Naive thymus-derived CD8-positive, alpha-beta T cell (primary cell): ENCODE measurements at regions not wholly inside any gene's neighbourhood (a gene's known extent, or its start where the extent isn't known, plus 50 kb on each side); places are given as distances from the start of the nearest gene placed in this dataset.

ENCODE experiments used
- ATAC-seq, 2 donors: fragments of 150-1000 bp; cut with Tn5 transposase in 1 of 2; sonication (Bioruptor Pico), chemical (Tn5 transposase) in 1 of 2; 1 replicate in 1 of 2; 2 replicates in 1 of 2; pipeline ENCODE4 v1.10.0; 2021; ENCODE audit warnings: mild to moderate bottlenecking in 2 of 2, moderate library complexity in 2 of 2
- POLR2A ChIA-PET: fragments of 350-600 bp; sonication (Branson Sonifier 250); formaldehyde crosslinking; loops from one replicate; lab custom pipeline; 2021; ENCODE audit warnings: antibody characterized with exemption; lab: Charles Lee
- DNase-seq, 10 donors: peaks; one replicate each; pipeline versions ENCODE4 v3.0.0 to v3.0.0-alpha.2; 2020 to 2022
- H3K27ac Mint-ChIP-seq, 10 donors: one replicate each; pipeline ENCODE4 v1.8.0; 2020 to 2022; ENCODE audit warnings: mild to moderate bottlenecking in 10 of 10, mixed read lengths in 10 of 10, moderate library complexity in 4 of 10, inconsistent platforms in 1 of 10
- H3K27me3 Mint-ChIP-seq, 5 donors: one replicate each; pipeline ENCODE4 v1.8.0; 2021 to 2022; ENCODE audit warnings: mixed read lengths in 5 of 5
- H3K36me3 Mint-ChIP-seq, 3 donors: one replicate each; pipeline ENCODE4 v1.8.0; 2020 to 2022; ENCODE audit warnings: mixed read lengths in 3 of 3, mild to moderate bottlenecking in 2 of 3, inconsistent platforms in 1 of 3
- H3K4me1 Mint-ChIP-seq, 4 donors: one replicate each; pipeline ENCODE4 v1.8.0; 2021 to 2022; ENCODE audit warnings: mixed read lengths in 4 of 4
- H3K4me3 Mint-ChIP-seq, 10 donors: one replicate each; pipeline ENCODE4 v1.8.0; 2020 to 2022; ENCODE audit warnings: mild to moderate bottlenecking in 10 of 10, mixed read lengths in 10 of 10, moderate library complexity in 6 of 10, inconsistent platforms in 1 of 10
- H3K9me3 Mint-ChIP-seq, 9 donors: one replicate each; pipeline ENCODE4 v1.8.0; 2020 to 2022; ENCODE audit warnings: mixed read lengths in 9 of 9, mild to moderate bottlenecking in 3 of 9, inconsistent platforms in 1 of 9, moderate library complexity in 1 of 9

DNA sequence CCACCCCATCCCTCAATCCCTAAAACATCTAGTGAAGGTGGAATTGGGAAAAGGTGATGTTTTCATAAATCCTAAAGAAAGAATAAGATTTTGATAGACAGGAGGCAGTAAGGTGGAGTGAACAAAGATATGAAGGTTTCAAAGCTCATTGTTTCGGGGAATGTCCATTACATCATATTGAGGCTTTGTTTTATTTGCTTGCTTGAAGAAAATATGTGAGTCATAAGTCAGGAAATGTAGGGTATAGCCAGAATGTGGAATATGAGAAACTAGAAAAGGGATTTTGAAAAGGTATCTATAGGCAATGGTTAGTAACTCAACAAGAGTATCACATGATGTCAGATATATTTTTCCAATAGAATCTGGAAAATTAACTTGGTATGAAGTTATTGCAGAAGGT is 1178.5 kb upstream of the ACVR2A start:
- Mint-ChIP-seq H3K4me1 (no peaks in the 10 kb centered on the region), H3K36me3 (no peaks in the 10 kb centered on the region), H3K27ac (no peak overlapping the region), H3K9me3 (peaks cover 0 to 3% (median 0%) of the 10 kb centered on the region in 9 donors), H3K27me3 (no peaks in the 10 kb centered on the region), H3K4me3 (no peak overlapping the region)
- no peak for ATAC-seq
- POLR2A ChIA-PET, result no interaction called here
- DNase-seq, result no peak

DNA sequence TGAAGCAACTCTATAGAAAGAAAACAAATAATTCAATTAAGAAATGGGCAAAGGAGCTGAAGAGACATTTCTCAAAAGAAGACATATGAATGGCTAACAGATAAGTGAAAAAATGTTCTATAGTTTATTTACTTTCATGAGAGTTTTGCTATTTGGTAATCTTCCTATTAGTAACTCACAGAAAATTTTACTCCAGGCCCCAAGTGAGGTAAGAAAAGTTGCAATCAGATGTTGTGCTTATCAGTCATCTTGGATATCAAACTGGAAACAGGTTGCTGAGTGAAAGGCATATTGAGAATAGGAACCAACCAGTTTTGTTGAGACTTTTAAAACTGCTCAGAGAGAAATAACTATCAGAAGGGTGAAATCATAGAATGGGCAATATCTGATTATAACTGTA is 1179.0 kb upstream of the ACVR2A start:
- no peak overlapping the region for H3K4me3 Mint-ChIP-seq
- DNase-seq, result no peak
- H3K36me3 Mint-ChIP-seq, result no peaks in the 10 kb centered on the region
- H3K27ac Mint-ChIP-seq, result no peak overlapping the region
- ATAC-seq, result no peak
- H3K4me1 Mint-ChIP-seq, result no peaks in the 10 kb centered on the region
- peaks cover 0 to 3% (median 0%) of the 10 kb centered on the region in 9 donors for H3K9me3 Mint-ChIP-seq
- no peaks in the 10 kb centered on the region for H3K27me3 Mint-ChIP-seq
- POLR2A ChIA-PET, result no interaction called here

GRCh38 chr2:146661473-146662096 is 1183.2 kb upstream of the ACVR2A start:
- no peak for ATAC-seq
- no peaks in the 10 kb centered on the region for H3K4me1 Mint-ChIP-seq
- POLR2A ChIA-PET, result no interaction called here
- H3K9me3 Mint-ChIP-seq, result peaks cover 0 to 4% (median 0%) of the 10 kb centered on the region in 9 donors
- H3K27ac Mint-ChIP-seq, result no peak overlapping the region
- H3K4me3 Mint-ChIP-seq, result no peak overlapping the region
- DNase-seq, result no peak
- no peaks in the 10 kb centered on the region for H3K27me3 Mint-ChIP-seq
- no peaks in the 10 kb centered on the region for H3K36me3 Mint-ChIP-seq

DNA sequence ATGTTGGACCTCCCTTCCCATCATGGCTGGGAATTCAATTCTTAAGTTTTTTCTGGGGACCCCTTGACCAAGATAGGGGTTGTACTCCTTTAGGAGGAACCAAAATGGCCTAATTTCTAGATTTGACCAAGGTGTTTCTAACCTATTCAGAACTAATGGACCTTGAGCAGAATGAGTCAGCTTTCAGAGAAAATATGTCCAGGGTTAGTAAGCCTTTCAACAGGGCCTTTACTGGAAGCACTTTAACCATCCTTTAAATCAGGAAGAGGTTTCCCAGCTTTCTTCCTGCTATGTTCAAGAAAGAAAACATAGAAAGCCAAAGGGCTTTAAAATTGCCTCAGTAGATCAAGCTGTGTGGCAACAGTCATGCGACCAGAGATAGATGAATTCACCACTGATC is 1184.9 kb upstream of the ACVR2A start:
- POLR2A ChIA-PET, result no interaction called here
- Mint-ChIP-seq H3K4me3 (no peak overlapping the region), H3K27me3 (no peaks in the 10 kb centered on the region), H3K36me3 (no peaks in the 10 kb centered on the region), H3K27ac (no peak overlapping the region), H3K9me3 (peaks cover 0 to 4% (median 0%) of the 10 kb centered on the region in 9 donors), H3K4me1 (no peaks in the 10 kb centered on the region)
- DNase-seq (no peak), ATAC-seq (no peak)

DNA sequence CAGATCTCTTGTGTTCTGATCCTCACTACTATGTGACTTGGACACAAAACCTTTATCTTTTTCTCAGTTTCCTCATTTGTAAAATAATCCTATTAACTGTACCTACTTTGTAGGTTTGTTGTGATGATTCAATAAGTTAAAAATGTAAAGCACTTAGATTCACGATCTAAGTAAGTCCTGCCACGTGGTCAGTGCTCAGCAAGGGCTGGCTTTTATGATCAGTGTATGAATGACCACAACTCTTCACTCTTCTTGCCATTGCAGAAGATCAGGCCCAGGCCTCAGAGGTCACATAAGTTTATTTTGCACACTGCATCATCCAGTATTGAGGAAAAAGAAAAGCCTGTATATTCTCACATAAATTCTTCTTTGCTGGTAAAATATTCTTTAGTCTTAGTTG is 1192.5 kb upstream of the ACVR2A start:
- no peaks in the 10 kb centered on the region for H3K4me1 Mint-ChIP-seq
- H3K36me3 Mint-ChIP-seq, result no peaks in the 10 kb centered on the region
- DNase-seq (no peak), ATAC-seq (no peak)
- peaks cover 0 to 21% (median 3%) of the 10 kb centered on the region in 9 donors for H3K9me3 Mint-ChIP-seq
- H3K27ac Mint-ChIP-seq, result no peak overlapping the region
- H3K4me3 Mint-ChIP-seq, result no peak overlapping the region
- POLR2A ChIA-PET, result no interaction called here
- no peaks in the 10 kb centered on the region for H3K27me3 Mint-ChIP-seq

GRCh38 chr2:146651361-146651760 is 1193.5 kb upstream of the ACVR2A start:
- no peak for ATAC-seq
- no peaks in the 10 kb centered on the region for H3K36me3 Mint-ChIP-seq
- no peak for DNase-seq
- no peak overlapping the region for H3K4me3 Mint-ChIP-seq
- peaks cover 0 to 21% (median 3%) of the 10 kb centered on the region in 9 donors for H3K9me3 Mint-ChIP-seq
- H3K4me1 Mint-ChIP-seq, result no peaks in the 10 kb centered on the region
- POLR2A ChIA-PET, result no interaction called here
- no peak overlapping the region for H3K27ac Mint-ChIP-seq
- no peaks in the 10 kb centered on the region for H3K27me3 Mint-ChIP-seq

GRCh38 chr2:146642066-146642465 is 1202.8 kb upstream of the ACVR2A start:
- ATAC-seq, result no peak
- peak in 1 of 10 donors; percentile 2 for DNase-seq
- Mint-ChIP-seq H3K27ac (no peak overlapping the region), H3K4me1 (no peaks in the 10 kb centered on the region), H3K27me3 (no peaks in the 10 kb centered on the region), H3K9me3 (peaks cover 0 to 27% (median 8%) of the 10 kb centered on the region in 9 donors), H3K4me3 (no peak overlapping the region), H3K36me3 (peaks cover 0 to 5% (median 0%) of the 10 kb centered on the region in 3 donors)
- POLR2A ChIA-PET, result no interaction called here

- no peak overlapping the region for H3K27ac Mint-ChIP-seq
Measured at GRCh38 chr2:146634230-146635097, 1210.4 kb upstream of the ACVR2A start.

DNA sequence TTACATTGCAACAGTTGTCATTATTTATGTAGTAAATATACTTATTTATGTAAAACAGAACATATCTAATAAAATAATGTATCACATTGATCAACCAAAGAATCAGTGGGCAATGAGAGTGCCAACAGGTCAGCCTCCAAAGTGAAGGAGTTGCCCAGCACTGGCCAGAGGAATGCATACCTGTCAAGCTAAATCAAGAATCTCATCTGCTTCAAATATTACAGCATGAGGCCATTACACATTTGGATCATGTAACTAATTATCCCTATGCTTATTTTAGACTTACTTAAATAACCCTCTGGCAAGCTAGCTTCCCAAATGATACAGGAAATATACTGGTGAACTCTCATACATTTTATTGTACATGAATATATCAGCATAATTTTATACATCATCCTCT is 1211.7 kb upstream of the ACVR2A start:
- Mint-ChIP-seq H3K9me3 (no peaks in the 10 kb centered on the region), H3K36me3 (no peaks in the 10 kb centered on the region), H3K27me3 (no peaks in the 10 kb centered on the region), H3K4me1 (no peaks in the 10 kb centered on the region), H3K27ac (no peak overlapping the region), H3K4me3 (no peak overlapping the region)
- no peak for ATAC-seq
- no peak for DNase-seq
- POLR2A ChIA-PET, result no interaction called here

More at GRCh38 chr2:146634230-146635097, 1210.4 kb upstream of the ACVR2A start:
- no peaks in the 10 kb centered on the region for H3K4me1 Mint-ChIP-seq
- no peaks in the 10 kb centered on the region for H3K36me3 Mint-ChIP-seq
- H3K27me3 Mint-ChIP-seq, result no peaks in the 10 kb centered on the region
- DNase-seq (no peak), ATAC-seq (no peak)
- no peak overlapping the region for H3K4me3 Mint-ChIP-seq
- POLR2A ChIA-PET, result no interaction called here
- H3K9me3 Mint-ChIP-seq, result peaks cover 0 to 2% (median 0%) of the 10 kb centered on the region in 9 donors

- H3K4me3 Mint-ChIP-seq, result no peak overlapping the region
- H3K9me3 Mint-ChIP-seq, result no peaks in the 10 kb centered on the region
- H3K4me1 Mint-ChIP-seq, result no peaks in the 10 kb centered on the region
- H3K27me3 Mint-ChIP-seq, result no peaks in the 10 kb centered on the region
- POLR2A ChIA-PET, result no interaction called here
- ATAC-seq (no peak), DNase-seq (no peak)
- no peak overlapping the region for H3K27ac Mint-ChIP-seq
- no peaks in the 10 kb centered on the region for H3K36me3 Mint-ChIP-seq
Measured at GRCh38 chr2:146632707-146633106, 1212.1 kb upstream of the ACVR2A start.

- no peak for ATAC-seq
- no peaks in the 10 kb centered on the region for H3K36me3 Mint-ChIP-seq
- H3K4me1 Mint-ChIP-seq, result no peaks in the 10 kb centered on the region
- no peaks in the 10 kb centered on the region for H3K27me3 Mint-ChIP-seq
- H3K4me3 Mint-ChIP-seq, result no peak overlapping the region
- POLR2A ChIA-PET, result no interaction called here
- H3K27ac Mint-ChIP-seq, result no peak overlapping the region
- DNase-seq, result no peak
- peaks cover 0 to 3% (median 0%) of the 10 kb centered on the region in 9 donors for H3K9me3 Mint-ChIP-seq
Measured at GRCh38 chr2:146624430-146625160, 1220.2 kb upstream of the ACVR2A start.

DNA sequence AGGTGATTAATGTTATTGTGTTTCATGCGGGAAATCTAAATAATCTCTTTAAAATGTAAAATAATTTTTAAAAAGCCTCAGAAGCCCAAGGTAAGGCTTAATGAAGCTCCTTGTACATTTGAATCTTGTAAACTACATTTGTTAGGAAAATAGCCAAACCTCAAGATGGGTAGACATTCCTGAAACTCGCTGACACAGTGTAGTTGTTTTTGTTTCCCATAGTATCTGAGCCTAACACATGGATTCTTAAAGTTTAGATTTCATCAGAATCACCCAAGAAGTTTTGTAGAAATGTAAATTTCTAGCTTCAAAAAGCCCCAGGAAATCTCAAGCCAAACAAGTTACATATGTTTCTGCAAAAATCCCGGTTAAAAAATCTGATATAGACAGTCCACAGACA is 1221.1 kb upstream of the ACVR2A start:
- Mint-ChIP-seq H3K4me1 (no peaks in the 10 kb centered on the region), H3K9me3 (peaks cover 0 to 6% (median 0%) of the 10 kb centered on the region in 9 donors), H3K27me3 (no peaks in the 10 kb centered on the region), H3K4me3 (no peak overlapping the region), H3K27ac (no peak overlapping the region), H3K36me3 (no peaks in the 10 kb centered on the region)
- POLR2A ChIA-PET, result no interaction called here
- DNase-seq, result no peak
- ATAC-seq, result no peak

- Mint-ChIP-seq H3K36me3 (no peaks in the 10 kb centered on the region), H3K4me1 (no peaks in the 10 kb centered on the region), H3K4me3 (no peak overlapping the region), H3K9me3 (peaks cover 0 to 14% (median 11%) of the 10 kb centered on the region in 9 donors), H3K27ac (no peak overlapping the region), H3K27me3 (no peaks in the 10 kb centered on the region)
- ATAC-seq, result no peak
- DNase-seq, result no peak
- POLR2A ChIA-PET, result no interaction called here
Measured at GRCh38 chr2:146621656-146622055, 1223.2 kb upstream of the ACVR2A start.
